MM.1S (cell line): ENCODE measurements at regions not wholly inside any gene's neighbourhood (a gene's known extent, or its start where the extent isn't known, plus 50 kb on each side); places are given as distances from the start of the nearest gene placed in this dataset.
A peak's percentile ranks its signal among the peaks of the same experiment; 100 is the strongest.

Experiments used
- DNase-seq: peaks from one replicate; pipeline ENCODE4 v3.0.0-alpha.2; 2015
- H2AFZ ChIP-seq: fragments of 300-600 bp; sonication (generic); 2 replicates; pipeline ENCODE4 v1.6.0; 2016; ENCODE audit warnings: antibody characterized with exemption, low read length
- H3F3A ChIP-seq: fragments of 300-600 bp; sonication (generic); 2 replicates; pipeline ENCODE4 v1.6.1; 2016; ENCODE audit warnings: mild to moderate bottlenecking, antibody characterized with exemption, low read length, moderate library complexity, mixed read lengths; ENCODE audit not compliant: insufficient read depth
- H3K27ac ChIP-seq: fragments of 300-600 bp; sonication (generic); 2 replicates; pipeline ENCODE4 v1.5.1; 2016; ENCODE audit warnings: mild to moderate bottlenecking, low read length
- H3K27me3 ChIP-seq: fragments of 300-600 bp; sonication (generic); replicated peaks from 2 replicates; pipeline ENCODE4 v1.6.0; 2016; ENCODE audit warnings: low read length; ENCODE audit not compliant: insufficient read depth
- H3K36me3 ChIP-seq: fragments of 300-600 bp; sonication (generic); replicated peaks from 2 replicates; pipeline ENCODE4 v1.6.1; 2016; ENCODE audit warnings: mild to moderate bottlenecking, low read length, mixed read lengths; ENCODE audit not compliant: insufficient read depth
- H3K4me1 ChIP-seq: fragments of 300-600 bp; sonication (generic); 2 replicates; pipeline ENCODE4 v1.6.1; 2016; ENCODE audit warnings: low read length, mixed read lengths
- H3K4me2 ChIP-seq: fragments of 300-600 bp; sonication (generic); 2 replicates; pipeline ENCODE4 v1.6.0; 2016; ENCODE audit warnings: low read depth, low read length
- H3K4me3 ChIP-seq: fragments of 300-600 bp; sonication (generic); 2 replicates; pipeline ENCODE4 v1.5.1; 2016; ENCODE audit warnings: low read length, mixed read lengths
- H3K79me2 ChIP-seq: fragments of 300-600 bp; sonication (generic); 2 replicates; pipeline ENCODE4 v1.6.1; 2016; ENCODE audit warnings: mixed run types, low read length, mixed read lengths
- H3K9ac ChIP-seq: fragments of 300-600 bp; sonication (generic); 2 replicates; pipeline ENCODE4 v1.6.1; 2016; ENCODE audit warnings: low read length, mixed read lengths
- H3K9me2 ChIP-seq: fragments of 300-600 bp; sonication (generic); replicated peaks from 2 replicates; pipeline ENCODE4 v1.6.1; 2016; ENCODE audit warnings: mild to moderate bottlenecking, low read length, mixed read lengths; ENCODE audit not compliant: insufficient read depth
- H3K9me3 ChIP-seq: fragments of 300-600 bp; sonication (generic); replicated peaks from 2 replicates; pipeline ENCODE4 v1.6.1; 2016; ENCODE audit warnings: mild to moderate bottlenecking, low read length, mixed read lengths; ENCODE audit not compliant: insufficient read depth
- H4K20me1 ChIP-seq: fragments of 300-600 bp; sonication (generic); 2 replicates; pipeline ENCODE4 v1.6.1; 2016; ENCODE audit warnings: mild to moderate bottlenecking, low read length, moderate library complexity, mixed read lengths; ENCODE audit not compliant: insufficient read depth
- CTCF ChIP-seq: fragments of 300-600 bp; sonication (generic); IDR thresholded peaks from 2 replicates; pipeline ENCODE4 v1.5.1; 2016; ENCODE audit warnings: antibody characterized with exemption, low read length, mixed read lengths
- EZH2 ChIP-seq: fragments of 300-600 bp; sonication (generic); optimal IDR thresholded peaks from 2 replicates; pipeline ENCODE3; 2017; ENCODE audit warnings: low read depth, mild to moderate bottlenecking, antibody characterized with exemption, low read length, mixed read lengths
- EZH2phosphoT487 ChIP-seq: fragments of 300-600 bp; sonication (generic); IDR thresholded peaks from 2 replicates; pipeline ENCODE4 v1.6.1; 2018; ENCODE audit warnings: antibody characterized with exemption, low read length

- Histone ChIP-seq H3K4me3 (no peak overlapping the region), H3K9ac (no peak overlapping the region), H3K9me3 (no peaks in the 10 kb centered on the region), H4K20me1 (no peaks in the 10 kb centered on the region), H3K27me3 (no peaks in the 10 kb centered on the region), H2AFZ (no peak overlapping the region), H3F3A (no peaks in the 10 kb centered on the region), H3K79me2 (no peaks in the 10 kb centered on the region), H3K9me2 (no peaks in the 10 kb centered on the region), H3K36me3 (no peaks in the 10 kb centered on the region), H3K27ac (no peak overlapping the region), H3K4me2 (0 out of 2 replicates have a peak overlapping the region, but pooled peaks have one; percentile 8), H3K4me1 (no peaks in the 10 kb centered on the region)
- TF ChIP-seq CTCF (no peak), EZH2 (no peak), EZH2phosphoT487 (no peak)
- no peak for DNase-seq
Measured at GRCh38 chr4:20326460-20326859, 74.8 kb downstream of the SLIT2 start.

GRCh38 chr4:20326977-20327376 is 75.3 kb downstream of the SLIT2 start:
- H3K9me3 ChIP-seq, result no peaks in the 10 kb centered on the region
- H3K79me2 ChIP-seq, result no peaks in the 10 kb centered on the region
- H2AFZ ChIP-seq, result no peak overlapping the region
- no peaks in the 10 kb centered on the region for H3K36me3 ChIP-seq
- no peak overlapping the region for H3K4me3 ChIP-seq
- no peaks in the 10 kb centered on the region for H3F3A ChIP-seq
- TF ChIP-seq EZH2phosphoT487 (no peak), EZH2 (no peak), CTCF (no peak)
- H3K27ac ChIP-seq, result no peak overlapping the region
- H4K20me1 ChIP-seq, result no peaks in the 10 kb centered on the region
- no peak for DNase-seq
- H3K27me3 ChIP-seq, result no peaks in the 10 kb centered on the region
- H3K9me2 ChIP-seq, result no peaks in the 10 kb centered on the region
- H3K4me1 ChIP-seq, result no peaks in the 10 kb centered on the region
- no peak overlapping the region for H3K9ac ChIP-seq
- no peak overlapping the region for H3K4me2 ChIP-seq

- no peak for DNase-seq
- H3K9me3 ChIP-seq, result no peaks in the 10 kb centered on the region
- H3F3A ChIP-seq, result no peaks in the 10 kb centered on the region
Measured at GRCh38 chr4:20327808-20328207, 76.1 kb downstream of the SLIT2 start.

More at GRCh38 chr4:20327808-20328207, 76.1 kb downstream of the SLIT2 start:
- no peak overlapping the region for H2AFZ ChIP-seq
- H3K79me2 ChIP-seq, result no peaks in the 10 kb centered on the region
- TF ChIP-seq EZH2phosphoT487 (no peak), CTCF (no peak), EZH2 (no peak)
- no peak overlapping the region for H3K27ac ChIP-seq
- H3K36me3 ChIP-seq, result no peaks in the 10 kb centered on the region
- H3K9ac ChIP-seq, result no peak overlapping the region
- H3K4me3 ChIP-seq, result no peak overlapping the region
- no peaks in the 10 kb centered on the region for H4K20me1 ChIP-seq
- H3K27me3 ChIP-seq, result no peaks in the 10 kb centered on the region
- H3K4me1 ChIP-seq, result no peaks in the 10 kb centered on the region
- no peak overlapping the region for H3K4me2 ChIP-seq
- no peaks in the 10 kb centered on the region for H3K9me2 ChIP-seq
